ENCODE measurements at regions not wholly inside any gene's neighbourhood (a gene's known extent, or its start where the extent isn't known, plus 50 kb on each side); places are given as distances from the start of the nearest gene placed in this dataset.
"Not testable (repeated sequence)": the region's sequence is repeated elsewhere in the genome, so short reads cannot be mapped to it uniquely, and the experiment has no call there.

- intact Hi-C loops (cut with DNase I) = no loop called here
- DNase-seq (ENCODE audit: missing footprints) (no peak), ATAC-seq (no peak)
Observed at GRCh38 chr3:110629917-110630316, 441.7 kb upstream of the NECTIN3 start.

- ATAC-seq (no peak), DNase-seq (ENCODE audit: missing footprints) (no peak)
- intact Hi-C loops (cut with DNase I) = no loop called here
Observed at GRCh38 chr3:110644203-110644602, 427.4 kb upstream of the NECTIN3 start.

GRCh38 chr3:110646055-110646454 is 425.6 kb upstream of the NECTIN3 start:
- no peak for DNase-seq (ENCODE audit: missing footprints)
- intact Hi-C loops (cut with DNase I) = no loop called here
- no peak for ATAC-seq

DNA sequence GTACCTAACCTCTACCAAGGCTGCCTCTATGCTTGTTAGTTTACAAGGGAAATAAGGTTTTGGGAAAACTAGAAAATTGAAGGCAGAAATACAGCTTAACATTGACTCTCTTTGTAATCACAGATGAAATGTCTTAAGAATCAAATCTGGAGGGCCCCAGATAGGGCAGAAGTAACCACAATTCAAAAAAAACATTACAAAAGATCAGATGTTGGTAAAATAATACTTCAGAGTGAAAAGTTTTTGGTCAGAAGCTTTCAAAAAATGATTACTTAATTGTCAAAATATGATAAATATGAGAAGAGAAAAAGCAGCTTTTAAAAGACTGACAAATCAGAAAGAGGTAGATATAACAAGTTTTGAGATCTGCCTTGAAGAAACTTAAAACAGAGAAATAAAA is 425.1 kb upstream of the NECTIN3 start:
- intact Hi-C loops (cut with DNase I) = no loop called here
- DNase-seq (ENCODE audit: missing footprints) (no peak), ATAC-seq (no peak)

DNA sequence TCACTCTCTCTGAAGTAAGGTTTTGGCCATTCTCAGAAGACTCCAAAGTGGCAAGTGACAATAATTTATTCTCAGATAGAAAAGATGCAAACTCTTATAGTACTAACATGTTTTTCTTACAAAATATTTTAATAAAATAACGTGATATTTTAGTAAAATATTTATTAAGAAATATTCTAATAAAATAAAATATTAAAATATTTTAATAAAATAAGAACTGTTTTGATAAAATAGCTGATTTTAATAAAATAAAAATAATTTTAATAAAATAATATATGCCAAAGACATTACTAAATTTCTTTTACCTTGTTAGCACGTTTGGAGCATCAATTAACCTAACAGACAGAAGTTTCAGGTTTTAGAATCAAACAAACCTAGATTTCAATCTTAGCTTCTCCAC is 424.0 kb upstream of the NECTIN3 start:
- no peak for ATAC-seq
- intact Hi-C loops (cut with DNase I) = no loop called here
- no peak for DNase-seq (ENCODE audit: missing footprints)

GRCh38 chr3:110650741-110651140 is 420.9 kb upstream of the NECTIN3 start:
- no peak for DNase-seq (ENCODE audit: missing footprints)
- ATAC-seq = no peak
- intact Hi-C loops (cut with DNase I) = no loop called here

- intact Hi-C loops (cut with DNase I) = no loop called here
- ATAC-seq (no peak), DNase-seq (ENCODE audit: missing footprints) (no peak)
Observed at GRCh38 chr3:110654843-110655502, 416.6 kb upstream of the NECTIN3 start.

- DNase-seq (ENCODE audit: missing footprints) = no peak
- no peak for ATAC-seq
- intact Hi-C loops (cut with DNase I) = no loop called here
Observed at GRCh38 chr3:110656394-110657025, 415.1 kb upstream of the NECTIN3 start.

GRCh38 chr3:110664148-110664547 is 407.5 kb upstream of the NECTIN3 start:
- DNase-seq (ENCODE audit: missing footprints) = no peak
- intact Hi-C loops (cut with DNase I) = no loop called here
- no peak for ATAC-seq

- ATAC-seq = no peak
- DNase-seq (ENCODE audit: missing footprints) = no peak
- intact Hi-C loops (cut with DNase I) = no loop called here
Observed at GRCh38 chr3:110666495-110666894, 405.1 kb upstream of the NECTIN3 start.

DNA sequence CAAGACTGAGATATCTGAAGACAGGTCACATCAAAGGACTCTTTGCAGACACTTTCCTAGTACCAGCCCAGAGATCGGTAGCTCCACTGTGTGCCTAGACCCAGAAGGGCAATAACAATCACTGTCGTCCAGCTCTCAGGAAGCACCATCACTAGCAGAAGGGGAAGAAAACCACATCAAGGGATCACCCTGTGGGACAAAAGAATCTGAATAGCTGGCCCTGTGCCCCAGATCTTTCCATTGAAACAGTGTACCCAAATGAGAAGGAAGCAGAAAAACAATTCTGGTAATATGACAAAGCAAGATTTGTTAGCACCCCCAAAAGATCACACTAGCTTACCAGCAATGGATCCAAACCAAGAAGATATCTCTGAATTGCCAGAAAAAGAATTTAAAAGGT is 404.4 kb upstream of the NECTIN3 start:
- ATAC-seq = no peak

GRCh38 chr3:110670407-110670806 is 401.2 kb upstream of the NECTIN3 start:
- intact Hi-C loops (cut with DNase I) = no loop called here
- no peak for ATAC-seq
- DNase-seq (ENCODE audit: missing footprints) = no peak

More for the DNA sequence above, 404.4 kb upstream of the NECTIN3 start:
- no peak for DNase-seq (ENCODE audit: missing footprints)
- intact Hi-C loops (cut with DNase I) = no loop called here

DNA sequence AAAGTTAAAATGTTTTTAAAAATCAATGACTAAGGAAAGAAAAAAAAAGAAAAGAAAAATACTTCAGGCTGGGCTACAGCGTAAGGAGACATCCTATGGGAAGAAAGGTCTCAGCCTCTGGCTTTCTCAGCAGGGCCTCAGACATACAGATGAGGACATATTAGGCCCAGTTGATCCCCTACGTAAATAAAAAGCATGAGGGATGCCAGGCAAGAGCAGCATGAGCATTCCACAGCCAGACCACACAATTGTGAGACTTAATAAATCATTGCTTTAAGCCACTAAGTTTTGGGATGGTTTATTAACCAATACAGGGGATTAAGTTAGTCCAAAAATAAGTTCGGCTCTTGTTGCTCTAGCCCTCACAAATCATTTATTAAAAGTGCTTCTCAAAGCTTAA is 394.1 kb upstream of the NECTIN3 start:
- ATAC-seq = no peak
- intact Hi-C loops (cut with DNase I) = no loop called here
- DNase-seq (ENCODE audit: missing footprints) = no peak

GRCh38 chr3:110679285-110679684 is 392.3 kb upstream of the NECTIN3 start:
- DNase-seq (ENCODE audit: missing footprints) = no peak
- no peak for ATAC-seq
- intact Hi-C loops (cut with DNase I) = no loop called here

DNA sequence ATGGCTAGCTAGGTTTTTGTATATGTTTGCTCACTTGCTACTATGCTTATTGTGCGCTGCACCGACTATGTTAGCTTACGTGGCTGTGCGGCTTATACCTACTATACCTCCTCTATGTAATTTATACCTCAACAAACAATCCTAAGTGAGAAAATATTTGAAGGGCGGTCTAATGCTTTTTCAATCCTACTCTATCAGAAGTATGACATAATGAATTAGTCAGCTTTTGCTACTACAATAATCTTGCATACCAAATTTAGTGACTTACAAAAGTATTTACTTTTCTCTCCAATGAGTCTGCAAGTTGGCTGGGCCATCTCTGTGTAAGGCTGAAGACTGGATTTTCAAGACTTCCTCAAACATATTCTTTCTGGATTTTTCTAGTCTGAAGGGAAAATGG is 391.2 kb upstream of the NECTIN3 start:
- intact Hi-C loops (cut with DNase I) = no loop called here
- ATAC-seq (no peak), DNase-seq (ENCODE audit: missing footprints) (no peak)

- intact Hi-C loops (cut with DNase I) = no loop called here
Observed at GRCh38 chr3:110684466-110684865, 387.1 kb upstream of the NECTIN3 start.

GRCh38 chr3:110685630-110686029 is 386.0 kb upstream of the NECTIN3 start:
- intact Hi-C loops (cut with DNase I) = no loop called here
- ATAC-seq = no peak
- no peak for DNase-seq (ENCODE audit: missing footprints)

More at GRCh38 chr3:110684466-110684865, 387.1 kb upstream of the NECTIN3 start:
- DNase-seq (ENCODE audit: missing footprints) = no peak
- ATAC-seq = no peak

- intact Hi-C loops (cut with DNase I) = no loop called here
- no peak for ATAC-seq
- DNase-seq (ENCODE audit: missing footprints) = no peak
Observed at GRCh38 chr3:110686701-110687100, 384.9 kb upstream of the NECTIN3 start.

DNA sequence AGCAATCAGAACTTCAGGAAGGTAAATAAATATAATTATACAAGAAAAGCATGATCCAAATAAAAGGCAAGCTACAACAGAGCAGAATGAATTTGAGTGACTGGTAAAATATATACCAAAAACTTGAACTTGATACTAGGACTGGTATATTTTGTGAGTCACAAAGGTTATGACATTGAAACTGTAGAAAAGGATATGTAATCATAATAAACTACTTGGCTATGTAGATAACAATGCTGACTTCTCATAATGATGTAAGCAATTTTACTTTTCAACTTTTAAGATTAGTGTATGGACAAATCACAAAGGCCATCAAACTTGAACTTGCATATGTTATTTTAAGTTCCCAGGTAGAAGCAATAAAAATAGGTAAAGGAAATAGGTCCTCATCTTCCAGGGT is 384.5 kb upstream of the NECTIN3 start:
- intact Hi-C loops (cut with DNase I) = no loop called here
- DNase-seq (ENCODE audit: missing footprints) (no peak), ATAC-seq (no peak)

DNA sequence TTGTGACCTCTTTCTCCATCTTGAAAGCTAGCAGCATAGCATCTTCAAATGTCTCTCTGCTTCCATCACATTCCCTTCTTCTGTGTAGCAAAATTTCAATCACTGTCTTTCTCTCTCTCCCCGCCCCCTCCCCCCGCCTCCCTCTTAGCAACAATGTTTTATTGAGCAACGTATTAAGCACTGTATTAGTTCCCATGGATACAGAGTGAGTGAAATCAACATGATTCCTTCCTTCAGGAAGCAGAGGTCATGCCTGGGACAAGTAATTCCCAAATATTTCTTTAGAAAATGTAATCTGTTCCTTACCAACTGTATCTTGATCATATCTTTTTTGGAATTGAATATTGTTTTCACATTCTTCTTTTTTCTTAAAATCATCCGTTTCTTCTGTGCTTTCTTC is 373.7 kb upstream of the NECTIN3 start:
- ATAC-seq = no peak
- DNase-seq (ENCODE audit: missing footprints) = no peak
- intact Hi-C loops (cut with DNase I) = no loop called here

GRCh38 chr3:110704332-110704731 is 367.3 kb upstream of the NECTIN3 start:
- ATAC-seq; intact Hi-C loops (cut with DNase I); DNase-seq (ENCODE audit: missing footprints): not testable (repeated sequence)
